CD4-positive, alpha-beta T cell (primary cell): ENCODE measurements at regions not wholly inside any gene's neighbourhood (a gene's known extent, or its start where the extent isn't known, plus 50 kb on each side); places are given as distances from the start of the nearest gene placed in this dataset.

ENCODE experiments used
- ATAC-seq: fragments of 200-7000 bp; cut with Tn5 transposase; one replicate; pipeline ENCODE4 v1.10.0; 2022; ENCODE audit warnings: mild to moderate bottlenecking; ENCODE audit not compliant: poor library complexity
- CTCF ChIA-PET: fragments of 350-600 bp; sonication (Branson Sonifier 250); formaldehyde crosslinking; loops from one replicate; lab custom pipeline; 2021; ENCODE audit warnings: antibody characterized with exemption, inconsistent platforms; lab: Charles Lee
- POLR2A ChIA-PET: fragments of 350-600 bp; sonication (Branson Sonifier 250); formaldehyde crosslinking; loops from one replicate; lab custom pipeline; 2021; ENCODE audit warnings: antibody characterized with exemption, inconsistent platforms; lab: Charles Lee
- DNase-seq, 14 experiments: peaks; one replicate each; pipeline ENCODE4 v3.0.0-alpha.2; 2013 to 2020; ENCODE audit warnings: mixed read lengths in 2 of 14
- H3K27ac ChIP-seq, 2 donors: one replicate each; pipeline versions ENCODE4 v1.5.1 to v1.7.0; 2013; ENCODE audit warnings: low read length in 2 of 2, low read depth in 1 of 2, mild to moderate bottlenecking in 1 of 2
- H3K27me3 ChIP-seq, 2 experiments: 1 replicate in 1 of 2; 2 replicates in 1 of 2; pipeline versions ENCODE4 v1.6.1 to v1.7.0; 2013; ENCODE audit warnings: low read length in 2 of 2, control low read depth in 1 of 2, mild to moderate bottlenecking in 1 of 2, moderate library complexity in 1 of 2; ENCODE audit not compliant: insufficient read depth in 2 of 2, control insufficient read depth in 1 of 2
- H3K36me3 ChIP-seq: one replicate; pipeline ENCODE4 v1.6.1; 2013; ENCODE audit warnings: low read length, control low read depth; ENCODE audit not compliant: insufficient read depth
- H3K4me1 ChIP-seq: one replicate; pipeline ENCODE4 v1.6.1; 2013; ENCODE audit warnings: low read length, control low read depth; ENCODE audit not compliant: insufficient read depth
- H3K4me3 ChIP-seq: one replicate; pipeline ENCODE4 v1.5.1; 2013; ENCODE audit warnings: mild to moderate bottlenecking, low read length, moderate library complexity
- H3K9me3 ChIP-seq, 2 experiments: 1 replicate in 1 of 2; 2 replicates in 1 of 2; pipeline versions ENCODE4 v1.6.1 to v1.7.0; 2013; ENCODE audit warnings: low read length in 2 of 2, mild to moderate bottlenecking in 2 of 2, control low read depth in 1 of 2, moderate library complexity in 1 of 2; ENCODE audit not compliant: control insufficient read depth in 1 of 2, insufficient read depth in 1 of 2
- H3K27ac Mint-ChIP-seq: one replicate; pipeline ENCODE4 v1.8.0; 2020; ENCODE audit warnings: mixed read lengths
- H3K27me3 Mint-ChIP-seq: one replicate; pipeline ENCODE4 v1.8.0; 2021; ENCODE audit warnings: mixed read lengths
- H3K36me3 Mint-ChIP-seq: one replicate; pipeline ENCODE4 v1.8.0; 2021; ENCODE audit warnings: low read depth, mixed read lengths
- H3K4me1 Mint-ChIP-seq: one replicate; pipeline ENCODE4 v1.8.0; 2021; ENCODE audit warnings: low read depth, mixed read lengths
- H3K4me3 Mint-ChIP-seq: one replicate; pipeline ENCODE4 v1.8.0; 2020; ENCODE audit warnings: mild to moderate bottlenecking, mixed read lengths
- H3K9me3 Mint-ChIP-seq: one replicate; pipeline ENCODE4 v1.8.0; 2020; ENCODE audit warnings: mixed read lengths
- intact Hi-C, 2 experiments: fragments of 100-400 bp; cut with DNase I in 1 of 2; cut with micrococcal nuclease in 1 of 2; formaldehyde crosslinking; loops; one replicate each; pipeline versions ENCODE4 v1.15.1 to v1.9.0; 2023 to 2025; cut with DNase I, micrococcal nuclease
- TF ChIP-seq, protein P1 (sequence below): fragments of 200-600 bp; IDR thresholded peaks from one replicate; pipeline ENCODE4 v1.8.0; 2022; ENCODE audit warnings: antibody characterized with exemption, mild to moderate bottlenecking

DNA sequence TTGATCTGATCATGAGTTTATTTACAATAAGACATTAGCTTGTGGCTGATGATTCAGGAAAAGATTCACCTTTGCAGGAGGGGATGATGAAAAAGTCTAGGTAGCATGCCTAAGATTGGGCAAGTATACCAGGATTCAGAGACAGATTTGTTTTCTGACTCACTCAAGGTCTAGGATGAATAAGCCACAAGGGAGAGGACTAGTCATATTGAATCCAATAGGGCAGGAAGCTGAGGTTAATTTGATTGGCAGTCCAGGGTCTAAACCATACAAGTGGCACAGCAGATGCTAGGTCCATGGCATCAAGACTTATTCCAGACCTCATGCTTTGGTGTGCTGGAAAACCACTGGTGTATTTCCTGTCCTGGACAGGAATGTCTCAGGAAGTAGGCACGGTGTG lies 1133.4 kb downstream of the XPNPEP1 start:
- DNase-seq (no peak), ATAC-seq (no peak)
- peaks cover 0 to 4% of the 10 kb centered on the region in 2 experiments for H3K9me3 ChIP-seq
- Mint-ChIP-seq H3K4me1 (no peaks in the 10 kb centered on the region), H3K27me3 (no peaks in the 10 kb centered on the region), H3K4me3 (no peak overlapping the region), H3K36me3 (no peaks in the 10 kb centered on the region), H3K27ac (no peak overlapping the region), H3K9me3 (peaks cover 12% of the 10 kb centered on the region)
- intact Hi-C loops: no loop called here
- TF ChIP-seq, protein P1, sequence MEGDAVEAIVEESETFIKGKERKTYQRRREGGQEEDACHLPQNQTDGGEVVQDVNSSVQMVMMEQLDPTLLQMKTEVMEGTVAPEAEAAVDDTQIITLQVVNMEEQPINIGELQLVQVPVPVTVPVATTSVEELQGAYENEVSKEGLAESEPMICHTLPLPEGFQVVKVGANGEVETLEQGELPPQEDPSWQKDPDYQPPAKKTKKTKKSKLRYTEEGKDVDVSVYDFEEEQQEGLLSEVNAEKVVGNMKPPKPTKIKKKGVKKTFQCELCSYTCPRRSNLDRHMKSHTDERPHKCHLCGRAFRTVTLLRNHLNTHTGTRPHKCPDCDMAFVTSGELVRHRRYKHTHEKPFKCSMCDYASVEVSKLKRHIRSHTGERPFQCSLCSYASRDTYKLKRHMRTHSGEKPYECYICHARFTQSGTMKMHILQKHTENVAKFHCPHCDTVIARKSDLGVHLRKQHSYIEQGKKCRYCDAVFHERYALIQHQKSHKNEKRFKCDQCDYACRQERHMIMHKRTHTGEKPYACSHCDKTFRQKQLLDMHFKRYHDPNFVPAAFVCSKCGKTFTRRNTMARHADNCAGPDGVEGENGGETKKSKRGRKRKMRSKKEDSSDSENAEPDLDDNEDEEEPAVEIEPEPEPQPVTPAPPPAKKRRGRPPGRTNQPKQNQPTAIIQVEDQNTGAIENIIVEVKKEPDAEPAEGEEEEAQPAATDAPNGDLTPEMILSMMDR: no peak
- ChIA-PET POLR2A (no interaction called here), CTCF (interaction anchor here (0.6 kb wide), 1 partner anchor 40 kb away, joined by 4 read pairs; no protein-coding TSS in a partner anchor)
- H3K27ac ChIP-seq: no peak overlapping the region
- no peaks in the 10 kb centered on the region for H3K36me3 ChIP-seq
- no peaks in the 10 kb centered on the region for H3K4me1 ChIP-seq
- H3K27me3 ChIP-seq: no peaks in the 10 kb centered on the region
- H3K4me3 ChIP-seq: no peak overlapping the region

DNA sequence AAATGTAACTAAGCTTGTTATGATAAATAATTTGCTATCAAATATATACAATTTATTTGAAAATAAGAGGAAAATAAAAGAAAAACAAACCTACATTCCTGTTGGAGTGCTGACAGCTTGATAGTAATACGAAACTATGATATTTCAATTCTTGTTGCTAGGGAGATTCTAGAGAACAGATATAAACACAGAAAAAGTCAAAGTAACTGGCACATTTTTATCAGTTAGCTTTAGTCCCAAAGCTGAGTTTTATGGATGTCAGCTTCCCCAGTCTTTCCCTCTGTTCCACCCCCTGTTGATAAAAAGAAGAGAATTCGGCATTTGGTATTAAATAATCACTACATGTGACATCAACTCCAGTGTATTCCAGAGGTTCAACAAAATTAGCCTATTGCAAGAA lies 1134.0 kb downstream of the XPNPEP1 start:
- H3K9me3 Mint-ChIP-seq: peaks cover 15% of the 10 kb centered on the region
- no peak overlapping the region for H3K27ac ChIP-seq
- POLR2A ChIA-PET: no interaction called here
- H3K9me3 ChIP-seq: peaks cover 3 to 4% of the 10 kb centered on the region in 2 experiments
- no peaks in the 10 kb centered on the region for H3K27me3 Mint-ChIP-seq
- H3K27ac Mint-ChIP-seq: no peak overlapping the region
- no peaks in the 10 kb centered on the region for H3K4me1 Mint-ChIP-seq
- CTCF ChIA-PET: no interaction called here
- intact Hi-C loops: no loop called here
- H3K27me3 ChIP-seq: no peaks in the 10 kb centered on the region
- no peaks in the 10 kb centered on the region for H3K4me1 ChIP-seq
- no peaks in the 10 kb centered on the region for H3K36me3 Mint-ChIP-seq
- no peaks in the 10 kb centered on the region for H3K36me3 ChIP-seq
- TF ChIP-seq, protein P1: no peak
- no peak overlapping the region for H3K4me3 ChIP-seq
- DNase-seq: no peak
- no peak for ATAC-seq
- no peak overlapping the region for H3K4me3 Mint-ChIP-seq

DNA sequence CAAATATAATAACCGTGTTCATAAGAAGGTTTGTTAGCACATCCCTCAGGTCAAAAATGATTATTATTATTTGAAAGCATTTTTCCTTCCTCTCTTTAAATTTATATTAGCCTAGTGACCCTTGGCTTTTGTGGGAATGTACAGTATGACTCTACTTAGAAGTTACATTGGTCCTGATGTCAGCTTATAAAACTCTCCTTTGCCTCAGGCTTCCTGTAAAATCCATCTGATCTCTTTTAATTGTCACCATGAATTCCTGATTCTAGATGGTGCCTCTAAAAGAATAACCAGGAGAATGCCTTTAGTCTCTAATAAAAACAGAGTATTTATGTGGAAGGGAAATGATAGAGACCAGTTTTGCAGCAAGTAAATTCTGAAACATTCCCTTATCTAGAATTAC lies 1134.4 kb downstream of the XPNPEP1 start:
- no peak overlapping the region for H3K27ac Mint-ChIP-seq
- TF ChIP-seq, protein P1: no peak
- ATAC-seq (no peak), DNase-seq (no peak)
- H3K4me3 Mint-ChIP-seq: no peak overlapping the region
- no peaks in the 10 kb centered on the region for H3K36me3 ChIP-seq
- ChIA-PET POLR2A (no interaction called here), CTCF (no interaction called here)
- peaks cover 15% of the 10 kb centered on the region for H3K9me3 Mint-ChIP-seq
- intact Hi-C loops: no loop called here
- no peaks in the 10 kb centered on the region for H3K27me3 ChIP-seq
- no peaks in the 10 kb centered on the region for H3K4me1 Mint-ChIP-seq
- H3K36me3 Mint-ChIP-seq: no peaks in the 10 kb centered on the region
- no peak overlapping the region for H3K27ac ChIP-seq
- H3K4me1 ChIP-seq: no peaks in the 10 kb centered on the region
- H3K9me3 ChIP-seq: peaks cover 3 to 4% of the 10 kb centered on the region in 2 experiments
- no peak overlapping the region for H3K4me3 ChIP-seq
- H3K27me3 Mint-ChIP-seq: no peaks in the 10 kb centered on the region
